ENCODE measurements at regions not wholly inside any gene's neighbourhood (a gene's known extent, or its start where the extent isn't known, plus 50 kb on each side); places are given as distances from the start of the nearest gene placed in this dataset.

DNA sequence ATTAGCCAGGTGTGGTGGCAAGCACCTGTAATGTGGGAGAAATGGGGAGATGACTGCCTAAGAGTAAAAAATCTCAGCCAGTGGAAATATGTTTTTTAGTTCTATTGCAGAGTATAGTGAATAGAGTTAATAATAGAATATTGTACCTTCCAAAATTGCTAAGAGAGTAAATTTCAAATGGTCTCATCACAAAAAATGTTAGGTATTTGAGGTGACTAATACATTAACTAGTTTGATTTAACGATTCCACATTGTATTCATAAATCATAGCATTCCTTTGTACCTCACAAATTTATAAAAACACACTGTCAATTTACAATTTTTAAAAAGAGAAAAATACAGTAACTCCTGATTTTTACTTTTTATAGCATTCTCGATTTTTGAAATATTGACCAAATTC is 681.5 kb upstream of the EPHA5 start:
- WGBS, 5 donors: 63 to 74% (median 67%) methylated on average over 2 of the region's 2 CpGs
- no peak for DNase-seq
- no peaks in the 10 kb centered on the region for H3K36me3 ChIP-seq
- H3K27me3 ChIP-seq: no peaks in the 10 kb centered on the region
- H3K4me3 ChIP-seq: no peak overlapping the region
- intact Hi-C loops (cut with DNase I; ENCODE audit: low total_unique reads): no loop called here
- H3K9me3 ChIP-seq: peaks cover 0 to 4% (median 0%) of the 10 kb centered on the region in 4 donors
- TF ChIP-seq POLR2AphosphoS5 (IDR thresholded peaks at IDR 0.05) (no peak), EP300 (IDR thresholded peaks at IDR 0.05) (no peak), POLR2A (IDR thresholded peaks at IDR 0.05) (no peak)
- TF ChIP-seq, protein P1, sequence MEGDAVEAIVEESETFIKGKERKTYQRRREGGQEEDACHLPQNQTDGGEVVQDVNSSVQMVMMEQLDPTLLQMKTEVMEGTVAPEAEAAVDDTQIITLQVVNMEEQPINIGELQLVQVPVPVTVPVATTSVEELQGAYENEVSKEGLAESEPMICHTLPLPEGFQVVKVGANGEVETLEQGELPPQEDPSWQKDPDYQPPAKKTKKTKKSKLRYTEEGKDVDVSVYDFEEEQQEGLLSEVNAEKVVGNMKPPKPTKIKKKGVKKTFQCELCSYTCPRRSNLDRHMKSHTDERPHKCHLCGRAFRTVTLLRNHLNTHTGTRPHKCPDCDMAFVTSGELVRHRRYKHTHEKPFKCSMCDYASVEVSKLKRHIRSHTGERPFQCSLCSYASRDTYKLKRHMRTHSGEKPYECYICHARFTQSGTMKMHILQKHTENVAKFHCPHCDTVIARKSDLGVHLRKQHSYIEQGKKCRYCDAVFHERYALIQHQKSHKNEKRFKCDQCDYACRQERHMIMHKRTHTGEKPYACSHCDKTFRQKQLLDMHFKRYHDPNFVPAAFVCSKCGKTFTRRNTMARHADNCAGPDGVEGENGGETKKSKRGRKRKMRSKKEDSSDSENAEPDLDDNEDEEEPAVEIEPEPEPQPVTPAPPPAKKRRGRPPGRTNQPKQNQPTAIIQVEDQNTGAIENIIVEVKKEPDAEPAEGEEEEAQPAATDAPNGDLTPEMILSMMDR (IDR thresholded peaks at IDR 0.05): no peak
- no peak overlapping the region for H3K27ac ChIP-seq
- no peaks in the 10 kb centered on the region for H3K4me1 ChIP-seq

DNA sequence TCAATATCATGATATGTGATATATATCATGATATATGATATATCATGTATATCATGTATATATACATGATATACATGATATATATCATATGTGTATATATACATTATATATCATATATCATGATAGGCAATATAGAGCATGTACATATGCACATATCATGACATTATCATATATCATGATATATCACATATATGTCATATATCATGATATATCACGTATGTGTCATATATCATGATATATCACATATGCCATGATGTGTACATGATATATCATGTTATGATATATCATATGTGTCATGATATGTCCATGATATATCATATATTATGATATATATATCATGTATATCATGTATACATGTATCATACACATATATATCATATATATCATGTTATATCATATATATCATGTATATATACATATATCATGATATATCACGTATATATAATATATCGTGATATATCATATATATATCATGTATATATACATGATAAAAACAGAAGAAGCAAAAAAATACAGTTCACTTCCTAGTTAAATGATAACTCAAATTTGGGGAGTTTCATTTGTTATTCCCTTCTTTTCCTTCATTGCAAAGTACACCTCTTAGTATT is 670.1 kb upstream of the EPHA5 start:
- Histone ChIP-seq H3K4me3 (no peak overlapping the region), H3K9me3 (peaks cover 0 to 4% (median 0%) of the 10 kb centered on the region in 4 donors), H3K27me3 (no peaks in the 10 kb centered on the region), H3K4me1 (no peaks in the 10 kb centered on the region), H3K36me3 (no peaks in the 10 kb centered on the region), H3K27ac (no peak overlapping the region)
- TF ChIP-seq EP300 (IDR thresholded peaks at IDR 0.05) (no peak), POLR2AphosphoS5 (IDR thresholded peaks at IDR 0.05) (no peak), POLR2A (IDR thresholded peaks at IDR 0.05) (no peak)
- TF ChIP-seq, protein P1 (IDR thresholded peaks at IDR 0.05): no peak
- WGBS, 5 donors: 67 to 94% (median 91%) methylated on average over 3 of the region's 3 CpGs
- intact Hi-C loops (cut with DNase I; ENCODE audit: low total_unique reads): no loop called here
- DNase-seq: no peak

DNA sequence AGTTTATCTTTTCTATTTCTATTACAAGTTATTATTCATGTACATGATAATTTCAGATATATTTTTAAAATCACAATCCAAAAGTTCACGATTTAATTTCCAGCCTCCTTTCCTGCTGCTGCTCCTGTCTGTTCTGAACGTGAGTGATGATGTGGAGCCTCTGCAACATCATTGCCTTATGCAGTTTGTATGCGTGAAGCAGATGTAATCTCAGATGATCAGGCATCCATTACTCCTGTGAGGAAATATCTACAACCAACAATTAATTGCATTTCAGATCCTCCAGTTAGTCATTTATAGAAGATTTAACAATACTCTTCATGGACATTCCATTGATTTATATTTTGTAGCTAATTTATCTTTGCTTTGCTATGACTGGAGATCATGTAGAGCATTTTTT is 668.7 kb upstream of the EPHA5 start:
- 74 to 83% (median 78%) methylated on average over 3 of the region's 3 CpGs for WGBS, 5 donors
- Histone ChIP-seq H3K9me3 (peaks cover 0 to 4% (median 0%) of the 10 kb centered on the region in 4 donors), H3K4me3 (no peak overlapping the region), H3K4me1 (no peaks in the 10 kb centered on the region), H3K27ac (no peak overlapping the region), H3K36me3 (no peaks in the 10 kb centered on the region), H3K27me3 (no peaks in the 10 kb centered on the region)
- DNase-seq: no peak
- TF ChIP-seq, protein P1 (IDR thresholded peaks at IDR 0.05): no peak
- no peak for TF ChIP-seq POLR2A (IDR thresholded peaks at IDR 0.05)
- no peak for TF ChIP-seq POLR2AphosphoS5 (IDR thresholded peaks at IDR 0.05)
- no peak for TF ChIP-seq EP300 (IDR thresholded peaks at IDR 0.05)
- intact Hi-C loops (cut with DNase I; ENCODE audit: low total_unique reads): no loop called here

DNA sequence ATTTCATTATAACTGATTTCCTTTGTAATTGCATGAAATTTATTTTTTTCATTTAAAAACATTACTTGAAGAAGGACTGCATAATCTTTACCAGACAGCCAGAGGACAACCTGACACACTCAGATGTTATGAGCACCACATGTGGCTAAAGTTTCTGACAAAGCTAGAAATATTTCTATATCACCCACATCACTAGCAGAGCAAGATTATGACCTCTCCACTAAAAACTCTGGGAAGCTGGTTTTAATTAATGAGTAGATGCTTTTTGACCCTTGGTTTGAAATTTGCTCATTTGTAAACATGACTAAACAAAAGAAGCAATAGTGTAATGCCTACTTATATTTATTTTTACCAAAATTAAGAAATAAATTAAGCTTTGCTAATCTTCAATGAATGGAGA is 661.5 kb upstream of the EPHA5 start:
- Histone ChIP-seq H3K36me3 (no peaks in the 10 kb centered on the region), H3K4me1 (no peaks in the 10 kb centered on the region), H3K4me3 (no peak overlapping the region), H3K9me3 (no peaks in the 10 kb centered on the region), H3K27ac (no peak overlapping the region), H3K27me3 (no peaks in the 10 kb centered on the region)
- intact Hi-C loops (cut with DNase I; ENCODE audit: low total_unique reads): no loop called here
- no peak for DNase-seq
- TF ChIP-seq POLR2AphosphoS5 (IDR thresholded peaks at IDR 0.05): no peak
- TF ChIP-seq EP300 (IDR thresholded peaks at IDR 0.05): no peak
- TF ChIP-seq, protein P1 (IDR thresholded peaks at IDR 0.05): no peak
- TF ChIP-seq POLR2A (IDR thresholded peaks at IDR 0.05): no peak
